ENCODE measurements at regions not wholly inside any gene's neighbourhood (a gene's known extent, or its start where the extent isn't known, plus 50 kb on each side); places are given as distances from the start of the nearest gene placed in this dataset.

GRCh38 chr3:188091746-188092145 lies 62.2 kb upstream of the LPP start:
- TF ChIP-seq CTCF (IDR thresholded peaks at IDR 0.05): no peak
- TF ChIP-seq POLR2A (IDR thresholded peaks at IDR 0.05): no peak
- TF ChIP-seq EP300 (IDR thresholded peaks at IDR 0.05): no peak
